ENCODE measurements at regions not wholly inside any gene's neighbourhood (a gene's known extent, or its start where the extent isn't known, plus 50 kb on each side); places are given as distances from the start of the nearest gene placed in this dataset.
"Not testable (repeated sequence)": the region's sequence is repeated elsewhere in the genome, so short reads cannot be mapped to it uniquely, and the experiment has no call there.

GRCh38 chr1:232174306-232174705, 455.6 kb downstream of the SIPA1L2 start:
- peaks cover 5% of the 10 kb centered on the region for H3K27me3 Mint-ChIP-seq (ENCODE audit: low read depth)
- DNase-seq (ENCODE audit: low spot score), result no peak
- H3K4me3 Mint-ChIP-seq, result no peak overlapping the region
- no peaks in the 10 kb centered on the region for H3K4me1 Mint-ChIP-seq (ENCODE audit: low read depth)
- H3K27ac Mint-ChIP-seq, result no peak overlapping the region
- no peaks in the 10 kb centered on the region for H3K36me3 Mint-ChIP-seq (ENCODE audit: low read depth)
- no peaks in the 10 kb centered on the region for H3K9me3 Mint-ChIP-seq

- no peaks in the 10 kb centered on the region for H3K4me1 Mint-ChIP-seq (ENCODE audit: low read depth)
- H3K4me3 Mint-ChIP-seq, result no peak overlapping the region
- no peak overlapping the region for H3K27ac Mint-ChIP-seq
- no peaks in the 10 kb centered on the region for H3K9me3 Mint-ChIP-seq
- H3K27me3 Mint-ChIP-seq (ENCODE audit: low read depth), result peaks cover 5% of the 10 kb centered on the region
- H3K36me3 Mint-ChIP-seq (ENCODE audit: low read depth), result no peaks in the 10 kb centered on the region
- DNase-seq (ENCODE audit: low spot score), result no peak
Measured at GRCh38 chr1:232172563-232172962, 457.4 kb downstream of the SIPA1L2 start.

GRCh38 chr1:232170909-232171308, 459.0 kb downstream of the SIPA1L2 start:
- no peak for DNase-seq (ENCODE audit: low spot score)
- no peaks in the 10 kb centered on the region for H3K36me3 Mint-ChIP-seq (ENCODE audit: low read depth)
- H3K9me3 Mint-ChIP-seq, result no peaks in the 10 kb centered on the region
- no peak overlapping the region for H3K4me3 Mint-ChIP-seq
- no peak overlapping the region for H3K27ac Mint-ChIP-seq
- peaks cover 5% of the 10 kb centered on the region for H3K27me3 Mint-ChIP-seq (ENCODE audit: low read depth)
- H3K4me1 Mint-ChIP-seq (ENCODE audit: low read depth), result no peaks in the 10 kb centered on the region

- peaks cover 5% of the 10 kb centered on the region for H3K27me3 Mint-ChIP-seq (ENCODE audit: low read depth)
- no peaks in the 10 kb centered on the region for H3K36me3 Mint-ChIP-seq (ENCODE audit: low read depth)
- no peak for DNase-seq (ENCODE audit: low spot score)
- no peak overlapping the region for H3K4me3 Mint-ChIP-seq
- H3K4me1 Mint-ChIP-seq (ENCODE audit: low read depth), result no peaks in the 10 kb centered on the region
- no peaks in the 10 kb centered on the region for H3K9me3 Mint-ChIP-seq
- H3K27ac Mint-ChIP-seq, result no peak overlapping the region
Measured at GRCh38 chr1:232169436-232169835, 460.5 kb downstream of the SIPA1L2 start.

GRCh38 chr1:232168508-232168907, 461.4 kb downstream of the SIPA1L2 start:
- DNase-seq (ENCODE audit: low spot score), result no peak
- H3K4me1 Mint-ChIP-seq (ENCODE audit: low read depth), result no peaks in the 10 kb centered on the region
- no peak overlapping the region for H3K4me3 Mint-ChIP-seq
- H3K27ac Mint-ChIP-seq, result no peak overlapping the region
- peaks cover 3% of the 10 kb centered on the region for H3K27me3 Mint-ChIP-seq (ENCODE audit: low read depth)
- no peaks in the 10 kb centered on the region for H3K9me3 Mint-ChIP-seq
- H3K36me3 Mint-ChIP-seq (ENCODE audit: low read depth), result no peaks in the 10 kb centered on the region

GRCh38 chr1:232166942-232167341, 463.0 kb downstream of the SIPA1L2 start:
- H3K36me3 Mint-ChIP-seq (ENCODE audit: low read depth), result no peaks in the 10 kb centered on the region
- no peaks in the 10 kb centered on the region for H3K4me1 Mint-ChIP-seq (ENCODE audit: low read depth)
- H3K4me3 Mint-ChIP-seq, result no peak overlapping the region
- no peaks in the 10 kb centered on the region for H3K9me3 Mint-ChIP-seq
- no peak overlapping the region for H3K27ac Mint-ChIP-seq
- no peak for DNase-seq (ENCODE audit: low spot score)
- H3K27me3 Mint-ChIP-seq (ENCODE audit: low read depth), result peaks cover 3% of the 10 kb centered on the region

- no peaks in the 10 kb centered on the region for H3K27me3 Mint-ChIP-seq (ENCODE audit: low read depth)
- no peaks in the 10 kb centered on the region for H3K36me3 Mint-ChIP-seq (ENCODE audit: low read depth)
- H3K9me3 Mint-ChIP-seq, result no peaks in the 10 kb centered on the region
- no peaks in the 10 kb centered on the region for H3K4me1 Mint-ChIP-seq (ENCODE audit: low read depth)
- H3K4me3 Mint-ChIP-seq, result no peak overlapping the region
- H3K27ac Mint-ChIP-seq, result no peak overlapping the region
- DNase-seq (ENCODE audit: low spot score), result no peak
Measured at GRCh38 chr1:232164078-232164963, 465.6 kb downstream of the SIPA1L2 start.

- H3K9me3 Mint-ChIP-seq, result peaks cover 3% of the 10 kb centered on the region
- no peak for DNase-seq (ENCODE audit: low spot score)
- no peaks in the 10 kb centered on the region for H3K36me3 Mint-ChIP-seq (ENCODE audit: low read depth)
- no peak overlapping the region for H3K4me3 Mint-ChIP-seq
- H3K27ac Mint-ChIP-seq, result no peak overlapping the region
- no peaks in the 10 kb centered on the region for H3K27me3 Mint-ChIP-seq (ENCODE audit: low read depth)
- no peaks in the 10 kb centered on the region for H3K4me1 Mint-ChIP-seq (ENCODE audit: low read depth)
Measured at GRCh38 chr1:232163533-232163932, 466.4 kb downstream of the SIPA1L2 start.

GRCh38 chr1:232162001-232162400, 467.9 kb downstream of the SIPA1L2 start:
- Mint-ChIP-seq H3K36me3 (ENCODE audit: low read depth) (no peaks in the 10 kb centered on the region), H3K27me3 (ENCODE audit: low read depth) (no peaks in the 10 kb centered on the region), H3K4me3 (no peak overlapping the region), H3K27ac (no peak overlapping the region), H3K9me3 (peaks cover 7% of the 10 kb centered on the region), H3K4me1 (ENCODE audit: low read depth) (no peaks in the 10 kb centered on the region)
- DNase-seq (ENCODE audit: low spot score), result no peak

GRCh38 chr1:232158558-232158957, 471.4 kb downstream of the SIPA1L2 start:
- not testable (repeated sequence) for H3K4me1 Mint-ChIP-seq (ENCODE audit: low read depth); H3K36me3 Mint-ChIP-seq (ENCODE audit: low read depth); H3K27ac Mint-ChIP-seq; H3K9me3 Mint-ChIP-seq; H3K27me3 Mint-ChIP-seq (ENCODE audit: low read depth); DNase-seq (ENCODE audit: low spot score); H3K4me3 Mint-ChIP-seq

GRCh38 chr1:232156070-232156469, 473.9 kb downstream of the SIPA1L2 start:
- H3K27me3 Mint-ChIP-seq (ENCODE audit: low read depth); H3K9me3 Mint-ChIP-seq; H3K27ac Mint-ChIP-seq; DNase-seq (ENCODE audit: low spot score); H3K4me3 Mint-ChIP-seq; H3K4me1 Mint-ChIP-seq (ENCODE audit: low read depth); H3K36me3 Mint-ChIP-seq (ENCODE audit: low read depth): not testable (repeated sequence)

- Mint-ChIP-seq H3K9me3 (peaks cover 6% of the 10 kb centered on the region), H3K4me3 (no peak overlapping the region), H3K36me3 (ENCODE audit: low read depth) (no peaks in the 10 kb centered on the region), H3K4me1 (ENCODE audit: low read depth) (no peaks in the 10 kb centered on the region), H3K27ac (no peak overlapping the region), H3K27me3 (ENCODE audit: low read depth) (no peaks in the 10 kb centered on the region)
- DNase-seq (ENCODE audit: low spot score), result no peak
Measured at GRCh38 chr1:232153652-232154051, 476.3 kb downstream of the SIPA1L2 start.

- Mint-ChIP-seq H3K4me3 (no peak overlapping the region), H3K4me1 (ENCODE audit: low read depth) (no peaks in the 10 kb centered on the region), H3K27ac (no peak overlapping the region), H3K27me3 (ENCODE audit: low read depth) (no peaks in the 10 kb centered on the region), H3K9me3 (no peaks in the 10 kb centered on the region), H3K36me3 (ENCODE audit: low read depth) (no peaks in the 10 kb centered on the region)
- DNase-seq (ENCODE audit: low spot score), result no peak
Measured at GRCh38 chr1:232150770-232151548, 479.0 kb downstream of the SIPA1L2 start.

Data from T-helper 2 cell treated with Interferon-gamma antibody and Interleukin-4, amounts not matched to agents 5 μg/mL and 100 μg/mL, for 36 hours (primary cell).